Ishikawa (cell line): ENCODE measurements at regions not wholly inside any gene's neighbourhood (a gene's known extent, or its start where the extent isn't known, plus 50 kb on each side); places are given as distances from the start of the nearest gene placed in this dataset.

Source experiments
- CEBPB ChIP-seq: IDR thresholded peaks from 2 replicates; pipeline ENCODE4 v1.6.1; 2012
- CREB1 ChIP-seq: IDR thresholded peaks from 2 replicates; pipeline ENCODE4 v1.6.1; 2012; ENCODE audit warnings: low read depth
- EGR1 ChIP-seq: IDR thresholded peaks from 2 replicates; pipeline ENCODE4 v1.6.1; 2012
- EP300 ChIP-seq: IDR thresholded peaks from 2 replicates; pipeline ENCODE4 v1.6.1; 2012; ENCODE audit warnings: borderline replicate concordance
- FOXM1 ChIP-seq: IDR thresholded peaks from 2 replicates; pipeline ENCODE4 v1.6.1; 2012; ENCODE audit warnings: low read depth, borderline replicate concordance
- NFIC ChIP-seq: IDR thresholded peaks from 2 replicates; pipeline ENCODE4 v1.6.1; 2012
- RAD21 ChIP-seq: IDR thresholded peaks from 2 replicates; pipeline ENCODE4 v1.6.1; 2012; ENCODE audit warnings: low read depth
- REST ChIP-seq: IDR thresholded peaks from 2 replicates; pipeline ENCODE4 v1.6.1; 2012; ENCODE audit warnings: low read depth, mild to moderate bottlenecking
- TAF1 ChIP-seq: IDR thresholded peaks from 2 replicates; pipeline ENCODE4 v1.6.1; 2012; ENCODE audit warnings: low read depth, mild to moderate bottlenecking
- TCF12 ChIP-seq: IDR thresholded peaks from 2 replicates; pipeline ENCODE4 v1.6.1; 2012; ENCODE audit warnings: low read depth
- TEAD4 ChIP-seq: IDR thresholded peaks from 2 replicates; pipeline ENCODE4 v1.6.1; 2012
- YY1 ChIP-seq: IDR thresholded peaks from 2 replicates; pipeline ENCODE4 v1.6.1; 2012; ENCODE audit warnings: low read depth
- ZBTB7A ChIP-seq: IDR thresholded peaks from 2 replicates; pipeline ENCODE4 v1.6.1; 2012; ENCODE audit warnings: low read depth
- TF ChIP-seq, protein P1 (sequence below): IDR thresholded peaks from 2 replicates; pipeline ENCODE4 v1.6.1; 2012
- TF ChIP-seq, protein P2 (sequence below): IDR thresholded peaks from 2 replicates; pipeline ENCODE4 v1.6.1; 2012

- no peak for TF ChIP-seq NFIC
- TF ChIP-seq EP300: no peak
- TF ChIP-seq REST: no peak
- TF ChIP-seq TEAD4: peak; percentile 46; the same call in 1 of the 2 replicates
Observed at GRCh38 chr5:40383749-40384651, 295.7 kb upstream of the PTGER4 start.

- TF ChIP-seq CEBPB (no peak), TEAD4 (no peak), TAF1 (no peak), FOXM1 (no peak), CREB1 (no peak), EP300 (no peak), EGR1 (no peak), RAD21 (no peak), TCF12 (no peak), REST (no peak)
- TF ChIP-seq, protein P1, sequence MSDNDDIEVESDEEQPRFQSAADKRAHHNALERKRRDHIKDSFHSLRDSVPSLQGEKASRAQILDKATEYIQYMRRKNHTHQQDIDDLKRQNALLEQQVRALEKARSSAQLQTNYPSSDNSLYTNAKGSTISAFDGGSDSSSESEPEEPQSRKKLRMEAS: no peak
- TF ChIP-seq, protein P2, sequence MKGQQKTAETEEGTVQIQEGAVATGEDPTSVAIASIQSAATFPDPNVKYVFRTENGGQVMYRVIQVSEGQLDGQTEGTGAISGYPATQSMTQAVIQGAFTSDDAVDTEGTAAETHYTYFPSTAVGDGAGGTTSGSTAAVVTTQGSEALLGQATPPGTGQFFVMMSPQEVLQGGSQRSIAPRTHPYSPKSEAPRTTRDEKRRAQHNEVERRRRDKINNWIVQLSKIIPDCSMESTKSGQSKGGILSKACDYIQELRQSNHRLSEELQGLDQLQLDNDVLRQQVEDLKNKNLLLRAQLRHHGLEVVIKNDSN: no peak
Observed at GRCh38 chr5:40381676-40382363, 297.9 kb upstream of the PTGER4 start.

GRCh38 chr5:40381016-40381415, 298.7 kb upstream of the PTGER4 start:
- TF ChIP-seq REST: no peak
- no peak for TF ChIP-seq CREB1
- TF ChIP-seq YY1: no peak
- TF ChIP-seq EGR1: no peak
- no peak for TF ChIP-seq TAF1
- TF ChIP-seq NFIC: no peak
- no peak for TF ChIP-seq CEBPB
- TF ChIP-seq ZBTB7A: no peak
- TF ChIP-seq, protein P1: no peak
- no peak for TF ChIP-seq TCF12
- no peak for TF ChIP-seq FOXM1
- TF ChIP-seq RAD21: no peak

DNA sequence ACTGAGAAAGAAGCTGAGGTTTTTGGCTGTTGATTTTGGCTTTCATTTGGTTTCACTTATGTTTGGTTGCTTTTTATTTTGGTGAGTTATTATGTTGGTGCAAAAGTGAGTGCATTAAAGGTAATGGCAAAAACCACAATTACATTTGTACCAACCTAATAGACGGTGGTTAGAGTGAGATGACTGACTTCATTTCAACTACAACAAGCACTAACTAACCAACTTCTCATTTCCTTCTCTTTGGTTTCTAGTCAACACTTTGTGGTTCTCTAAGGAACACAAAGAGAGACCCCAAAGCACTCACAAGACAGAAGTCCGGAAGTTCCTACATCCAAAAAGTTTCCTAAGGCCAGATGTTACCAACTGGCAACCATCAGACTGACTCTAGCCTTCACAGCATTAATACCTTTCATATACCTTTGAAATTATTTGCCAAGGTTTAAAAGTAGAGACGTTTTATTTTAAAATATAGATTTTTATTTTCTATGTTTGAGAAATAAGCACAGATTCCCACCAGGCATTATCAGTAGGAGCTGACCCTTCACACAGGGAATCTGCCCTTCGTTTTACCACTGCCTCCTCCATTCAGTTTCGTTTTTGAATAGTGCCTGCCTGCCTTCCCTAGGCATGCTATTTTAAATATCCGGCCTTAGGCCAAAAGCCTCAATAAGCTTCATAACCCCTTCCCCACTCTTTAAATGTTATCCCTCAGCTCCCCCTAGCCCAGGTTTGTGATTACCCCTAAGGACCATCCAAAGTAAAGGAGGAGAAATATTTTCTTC, 301.1 kb upstream of the PTGER4 start:
- no peak for TF ChIP-seq YY1
- TF ChIP-seq TCF12: no peak
- TF ChIP-seq, protein P2: no peak
- no peak for TF ChIP-seq NFIC
- TF ChIP-seq REST: no peak
- no peak for TF ChIP-seq CREB1
- no peak for TF ChIP-seq CEBPB
- TF ChIP-seq EGR1: no peak
- no peak for TF ChIP-seq FOXM1
- TF ChIP-seq, protein P1: no peak
- TF ChIP-seq TEAD4: no peak
- no peak for TF ChIP-seq RAD21
